ENCODE measurements at regions not wholly inside any gene's neighbourhood (a gene's known extent, or its start where the extent isn't known, plus 50 kb on each side); places are given as distances from the start of the nearest gene placed in this dataset.

DNA sequence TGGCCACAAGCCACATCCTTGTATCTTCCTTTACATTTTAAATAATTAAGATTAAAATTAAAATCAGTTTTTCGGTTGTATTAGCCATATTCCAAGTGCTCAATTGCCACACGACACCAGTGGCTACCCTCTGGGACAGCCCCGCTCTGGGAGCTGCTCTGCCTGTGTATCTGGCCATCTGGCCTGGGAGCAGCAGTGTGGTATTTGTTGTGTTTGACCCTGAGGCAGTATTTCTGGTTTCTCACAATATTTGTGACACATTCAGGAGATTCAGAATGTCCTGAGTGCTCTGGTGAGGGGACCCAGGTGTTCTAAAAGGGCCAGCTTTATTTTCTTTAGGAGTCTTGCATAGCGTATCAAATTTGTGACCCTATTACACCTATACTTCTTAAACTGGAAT lies 179.0 kb downstream of the SUCLA2 start:
- TF ChIP-seq, protein P1, sequence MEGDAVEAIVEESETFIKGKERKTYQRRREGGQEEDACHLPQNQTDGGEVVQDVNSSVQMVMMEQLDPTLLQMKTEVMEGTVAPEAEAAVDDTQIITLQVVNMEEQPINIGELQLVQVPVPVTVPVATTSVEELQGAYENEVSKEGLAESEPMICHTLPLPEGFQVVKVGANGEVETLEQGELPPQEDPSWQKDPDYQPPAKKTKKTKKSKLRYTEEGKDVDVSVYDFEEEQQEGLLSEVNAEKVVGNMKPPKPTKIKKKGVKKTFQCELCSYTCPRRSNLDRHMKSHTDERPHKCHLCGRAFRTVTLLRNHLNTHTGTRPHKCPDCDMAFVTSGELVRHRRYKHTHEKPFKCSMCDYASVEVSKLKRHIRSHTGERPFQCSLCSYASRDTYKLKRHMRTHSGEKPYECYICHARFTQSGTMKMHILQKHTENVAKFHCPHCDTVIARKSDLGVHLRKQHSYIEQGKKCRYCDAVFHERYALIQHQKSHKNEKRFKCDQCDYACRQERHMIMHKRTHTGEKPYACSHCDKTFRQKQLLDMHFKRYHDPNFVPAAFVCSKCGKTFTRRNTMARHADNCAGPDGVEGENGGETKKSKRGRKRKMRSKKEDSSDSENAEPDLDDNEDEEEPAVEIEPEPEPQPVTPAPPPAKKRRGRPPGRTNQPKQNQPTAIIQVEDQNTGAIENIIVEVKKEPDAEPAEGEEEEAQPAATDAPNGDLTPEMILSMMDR (IDR thresholded peaks at IDR 0.05; ENCODE audit: poor library complexity, severe bottlenecking): no peak
- TF ChIP-seq POLR2AphosphoS5 (IDR thresholded peaks at IDR 0.05) (no peak), SMC3 (conservative IDR thresholded peaks at IDR 0.05; ENCODE audit: poor library complexity) (no peak), EP300 (conservative IDR thresholded peaks at IDR 0.05; ENCODE audit: poor library complexity, severe bottlenecking) (no peak), EZH2 (IDR thresholded peaks at IDR 0.05; ENCODE audit: borderline replicate concordance, insufficient read depth, low read length, poor library complexity, severe bottlenecking) (no peak), TAF1 (IDR thresholded peaks at IDR 0.05; ENCODE audit: low read depth) (no peak), RAD21 (conservative IDR thresholded peaks at IDR 0.05) (no peak)

Measured in neural cell (in vitro differentiated cells).